ENCODE measurements at regions not wholly inside any gene's neighbourhood (a gene's known extent, or its start where the extent isn't known, plus 50 kb on each side); places are given as distances from the start of the nearest gene placed in this dataset.

GRCh38 chr4:82219346-82219745, 154.4 kb downstream of the HNRNPD start:
- Histone ChIP-seq H3K27me3 (ENCODE audit: insufficient read depth, low read depth, low read length) (no peaks in the 10 kb centered on the region), H3K36me3 (ENCODE audit: insufficient read depth, low read length) (no peaks in the 10 kb centered on the region), H4K20me1 (ENCODE audit: insufficient read depth) (no peaks in the 10 kb centered on the region), H3K9me2 (ENCODE audit: insufficient read depth, low read length) (no peaks in the 10 kb centered on the region), H2AFZ (ENCODE audit: low read depth, low read length) (no peak overlapping the region), H3K9ac (ENCODE audit: low read length) (no peak overlapping the region), H3K27ac (ENCODE audit: low read length) (no peak overlapping the region), H3K9me3 (ENCODE audit: low read length) (no peaks in the 10 kb centered on the region), H3K79me2 (replicated peaks; ENCODE audit: insufficient read depth, low read length) (no peaks in the 10 kb centered on the region), H3K4me2 (ENCODE audit: low read length) (no peak overlapping the region), H3K4me3 (ENCODE audit: low read length) (no peak overlapping the region), H3F3A (ENCODE audit: insufficient read depth, low read length, poor library complexity, severe bottlenecking) (no peaks in the 10 kb centered on the region)
- TF ChIP-seq TAF1 (IDR thresholded peaks at IDR 0.05; ENCODE audit: low read depth) (no peak), MXI1 (conservative IDR thresholded peaks at IDR 0.05; ENCODE audit: poor library complexity, severe bottlenecking) (no peak), EZH2 (IDR thresholded peaks at IDR 0.05; ENCODE audit: borderline replicate concordance, insufficient read depth, low read length, poor library complexity, severe bottlenecking) (no peak), RAD21 (conservative IDR thresholded peaks at IDR 0.05) (no peak), REST (IDR thresholded peaks at IDR 0.05; ENCODE audit: borderline replicate concordance) (no peak), SMC3 (conservative IDR thresholded peaks at IDR 0.05; ENCODE audit: poor library complexity) (no peak), EP300 (conservative IDR thresholded peaks at IDR 0.05; ENCODE audit: poor library complexity, severe bottlenecking) (no peak), POLR2AphosphoS5 (IDR thresholded peaks at IDR 0.05) (no peak)
- TF ChIP-seq, protein P1, sequence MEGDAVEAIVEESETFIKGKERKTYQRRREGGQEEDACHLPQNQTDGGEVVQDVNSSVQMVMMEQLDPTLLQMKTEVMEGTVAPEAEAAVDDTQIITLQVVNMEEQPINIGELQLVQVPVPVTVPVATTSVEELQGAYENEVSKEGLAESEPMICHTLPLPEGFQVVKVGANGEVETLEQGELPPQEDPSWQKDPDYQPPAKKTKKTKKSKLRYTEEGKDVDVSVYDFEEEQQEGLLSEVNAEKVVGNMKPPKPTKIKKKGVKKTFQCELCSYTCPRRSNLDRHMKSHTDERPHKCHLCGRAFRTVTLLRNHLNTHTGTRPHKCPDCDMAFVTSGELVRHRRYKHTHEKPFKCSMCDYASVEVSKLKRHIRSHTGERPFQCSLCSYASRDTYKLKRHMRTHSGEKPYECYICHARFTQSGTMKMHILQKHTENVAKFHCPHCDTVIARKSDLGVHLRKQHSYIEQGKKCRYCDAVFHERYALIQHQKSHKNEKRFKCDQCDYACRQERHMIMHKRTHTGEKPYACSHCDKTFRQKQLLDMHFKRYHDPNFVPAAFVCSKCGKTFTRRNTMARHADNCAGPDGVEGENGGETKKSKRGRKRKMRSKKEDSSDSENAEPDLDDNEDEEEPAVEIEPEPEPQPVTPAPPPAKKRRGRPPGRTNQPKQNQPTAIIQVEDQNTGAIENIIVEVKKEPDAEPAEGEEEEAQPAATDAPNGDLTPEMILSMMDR (IDR thresholded peaks at IDR 0.05; ENCODE audit: poor library complexity, severe bottlenecking) = no peak

DNA sequence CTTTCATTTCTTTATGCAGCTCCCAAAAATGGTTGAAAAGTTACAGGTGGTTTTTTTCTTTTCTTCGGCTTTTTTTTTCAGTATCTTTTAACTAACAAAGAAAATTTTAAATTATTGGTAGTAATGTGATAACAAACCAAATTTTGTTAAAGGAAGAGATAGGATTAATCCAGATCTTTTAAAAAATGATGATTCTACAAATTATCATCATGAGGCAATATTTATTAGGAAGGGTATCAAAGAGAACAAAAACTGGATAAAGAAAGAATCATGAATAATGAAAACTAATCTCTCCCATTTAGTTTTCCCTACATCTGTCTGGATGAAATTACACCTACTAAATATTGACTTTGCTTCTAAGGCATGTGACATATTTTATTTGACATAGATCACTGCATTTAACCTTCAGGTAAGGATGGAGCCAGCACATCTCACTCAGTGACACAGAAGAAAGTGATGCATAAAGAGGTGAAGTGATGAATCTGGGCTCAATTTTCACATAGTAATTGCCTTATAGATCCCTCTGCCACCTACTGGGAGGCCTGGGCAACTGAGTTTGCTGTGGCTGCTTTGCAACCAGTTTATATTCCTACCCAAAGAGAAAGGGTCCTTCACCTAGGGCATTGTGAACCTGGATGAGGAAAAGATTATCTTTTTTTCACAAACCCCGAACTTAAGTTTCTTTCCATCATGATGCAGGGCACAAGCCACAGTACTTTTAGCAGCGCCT, 155.6 kb downstream of the HNRNPD start:
- Histone ChIP-seq H3K36me3 (ENCODE audit: insufficient read depth, low read length) (no peaks in the 10 kb centered on the region), H4K20me1 (ENCODE audit: insufficient read depth) (no peaks in the 10 kb centered on the region), H3K9me2 (ENCODE audit: insufficient read depth, low read length) (no peaks in the 10 kb centered on the region), H3K4me2 (ENCODE audit: low read length) (no peak overlapping the region), H3K4me3 (ENCODE audit: low read length) (no peak overlapping the region), H2AFZ (ENCODE audit: low read depth, low read length) (no peak overlapping the region), H3K9me3 (ENCODE audit: low read length) (no peaks in the 10 kb centered on the region), H3K27ac (ENCODE audit: low read length) (no peak overlapping the region), H3K9ac (ENCODE audit: low read length) (no peak overlapping the region), H3F3A (ENCODE audit: insufficient read depth, low read length, poor library complexity, severe bottlenecking) (no peaks in the 10 kb centered on the region), H3K79me2 (replicated peaks; ENCODE audit: insufficient read depth, low read length) (no peaks in the 10 kb centered on the region), H3K27me3 (ENCODE audit: insufficient read depth, low read depth, low read length) (no peaks in the 10 kb centered on the region)
- TF ChIP-seq EP300 (conservative IDR thresholded peaks at IDR 0.05; ENCODE audit: poor library complexity, severe bottlenecking) = no peak
- TF ChIP-seq, protein P1 (IDR thresholded peaks at IDR 0.05; ENCODE audit: poor library complexity, severe bottlenecking) = peak; percentile 30
- peak; percentile 18 for TF ChIP-seq SMC3 (conservative IDR thresholded peaks at IDR 0.05; ENCODE audit: poor library complexity)
- TF ChIP-seq POLR2AphosphoS5 (IDR thresholded peaks at IDR 0.05) = no peak
- no peak for TF ChIP-seq TAF1 (IDR thresholded peaks at IDR 0.05; ENCODE audit: low read depth)
- TF ChIP-seq MXI1 (conservative IDR thresholded peaks at IDR 0.05; ENCODE audit: poor library complexity, severe bottlenecking) = no peak
- TF ChIP-seq RAD21 (conservative IDR thresholded peaks at IDR 0.05) = no peak
- TF ChIP-seq EZH2 (IDR thresholded peaks at IDR 0.05; ENCODE audit: borderline replicate concordance, insufficient read depth, low read length, poor library complexity, severe bottlenecking) = no peak
